HG02884 (cell line): ENCODE measurements at regions not wholly inside any gene's neighbourhood (a gene's known extent, or its start where the extent isn't known, plus 50 kb on each side); places are given as distances from the start of the nearest gene placed in this dataset.

Experiments used
- ATAC-seq: cut with Tn5 transposase; IDR thresholded peaks from one replicate; pipeline ENCODE4 v1.9.1; 2021; ENCODE audit warnings: mild to moderate bottlenecking, moderate library complexity; ENCODE audit not compliant: unreplicated experiment

DNA sequence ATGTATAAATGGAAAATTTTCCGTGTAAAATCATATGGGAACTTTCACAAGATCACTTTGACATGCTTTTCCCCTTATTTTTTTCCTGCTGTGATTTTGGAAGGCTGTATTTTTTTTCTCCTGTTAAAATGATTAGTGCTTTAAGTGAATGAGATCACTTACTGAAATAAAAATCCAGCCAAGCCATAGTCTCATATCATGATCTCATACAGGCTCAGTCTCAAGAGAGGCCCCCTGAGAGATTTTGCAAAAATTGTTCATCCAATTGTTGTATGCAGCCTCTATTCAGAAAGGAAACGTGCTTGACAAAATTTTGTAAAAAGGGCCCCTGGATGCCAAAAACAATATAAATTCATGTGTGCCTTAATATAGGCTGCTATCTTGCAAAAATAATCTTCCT is 528.2 kb downstream of the HDGFL1 start:
- no peak for ATAC-seq

DNA sequence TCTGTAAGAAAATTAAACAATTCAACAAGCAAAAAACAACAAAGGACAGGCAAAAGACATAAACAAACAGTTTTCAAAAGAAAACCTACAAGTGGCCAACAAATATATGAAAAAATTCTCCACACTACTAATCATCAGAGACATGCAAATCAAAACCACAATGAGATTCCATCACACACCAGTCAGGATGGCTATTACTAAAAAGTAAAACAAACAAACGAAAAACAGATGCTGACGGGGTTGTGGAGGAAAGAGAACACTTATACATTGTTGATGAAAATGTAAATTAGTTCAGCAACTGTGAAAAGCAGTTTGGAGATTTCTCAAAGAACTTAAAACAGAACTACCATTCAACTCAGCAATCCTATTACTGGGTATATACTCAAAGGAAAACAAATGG is 537.6 kb downstream of the HDGFL1 start:
- no peak for ATAC-seq

DNA sequence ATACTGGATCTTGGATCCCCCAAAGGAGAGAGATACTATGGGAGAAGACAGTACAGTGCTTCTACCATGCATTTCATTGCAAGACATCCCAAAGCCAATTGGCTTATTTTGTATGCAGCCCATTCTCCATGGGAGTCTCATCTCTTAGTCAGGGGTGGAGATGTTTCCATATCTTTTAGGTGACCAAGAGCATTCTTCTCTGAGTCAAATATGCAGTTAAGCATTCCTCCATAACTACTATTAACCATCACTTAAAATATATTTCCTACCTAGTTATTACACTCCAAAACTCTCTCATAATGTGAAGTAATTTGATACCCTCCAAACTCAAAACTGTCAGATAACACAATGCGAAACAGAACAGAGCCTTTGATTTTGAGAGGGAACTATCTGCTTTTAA is 542.6 kb downstream of the HDGFL1 start:
- ATAC-seq: no peak

DNA sequence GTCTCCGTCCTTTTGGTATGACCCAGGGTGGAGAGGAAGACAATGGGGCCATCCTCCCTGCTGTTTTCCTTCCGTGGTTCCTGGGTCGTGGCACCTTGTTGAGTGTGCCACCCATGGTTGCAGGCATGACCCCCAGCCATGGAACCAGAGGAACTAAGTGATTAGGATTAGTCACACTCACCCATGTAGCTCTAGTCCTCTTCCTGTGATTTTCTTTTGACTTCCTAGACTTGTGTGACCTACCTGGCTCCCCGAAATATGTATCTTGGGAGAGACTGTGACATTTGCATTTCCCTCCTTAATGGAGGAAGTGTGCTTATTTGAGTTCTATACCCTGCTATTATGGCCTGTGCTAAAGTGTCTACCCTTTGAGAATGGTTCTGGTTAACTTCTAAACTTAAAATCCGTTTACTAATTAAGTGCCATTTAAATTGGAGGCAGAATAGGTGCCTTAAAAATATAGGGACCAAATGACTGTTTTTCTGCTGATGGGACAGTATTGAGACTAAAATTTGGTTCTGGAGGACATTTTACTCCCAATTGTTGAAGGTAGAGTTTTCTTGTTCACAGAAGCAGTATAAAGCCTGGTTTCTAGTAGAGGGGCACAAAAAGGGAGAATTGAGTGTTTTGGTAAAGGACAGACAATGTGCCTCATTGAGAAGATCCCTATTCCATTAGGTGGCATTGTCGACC is 545.6 kb downstream of the HDGFL1 start:
- no peak for ATAC-seq

DNA sequence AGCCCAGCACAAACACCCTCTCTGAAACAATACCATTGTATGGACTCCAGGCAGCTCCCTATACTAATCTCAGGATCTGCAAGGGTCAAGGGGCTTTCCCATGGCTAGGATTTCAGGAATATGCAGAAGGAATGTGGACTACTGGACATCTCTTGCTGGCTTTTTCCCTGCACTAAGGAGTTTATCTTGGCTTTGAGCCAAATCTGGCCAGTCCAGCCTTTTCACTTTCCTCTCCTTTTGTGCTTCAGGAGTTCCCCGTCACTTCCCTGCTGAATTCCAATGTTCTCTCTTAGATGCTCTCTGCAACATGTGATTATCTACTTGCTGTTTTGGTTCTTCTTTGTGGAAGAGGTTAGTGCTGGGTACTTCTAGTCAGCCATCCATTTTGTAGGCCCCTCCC is 568.2 kb downstream of the HDGFL1 start:
- no peak for ATAC-seq

DNA sequence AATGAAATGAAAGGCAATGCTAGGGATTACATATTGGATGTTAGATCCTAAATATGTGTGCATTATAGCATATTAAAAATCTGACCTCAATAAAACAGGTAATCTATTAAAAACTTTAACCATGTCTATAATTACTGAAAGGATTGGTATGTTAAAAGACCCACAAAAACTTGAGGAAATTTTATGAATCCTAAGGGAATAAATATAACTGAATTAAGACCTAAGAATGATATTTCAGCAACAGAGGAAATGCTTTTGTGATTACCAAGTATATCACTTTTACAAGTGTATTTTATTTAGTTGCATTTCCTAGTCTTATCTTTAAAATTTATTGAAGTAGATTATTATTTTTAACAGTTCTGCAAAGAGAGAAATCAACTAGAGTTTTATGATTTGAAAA is 571.5 kb downstream of the HDGFL1 start:
- ATAC-seq: no peak

DNA sequence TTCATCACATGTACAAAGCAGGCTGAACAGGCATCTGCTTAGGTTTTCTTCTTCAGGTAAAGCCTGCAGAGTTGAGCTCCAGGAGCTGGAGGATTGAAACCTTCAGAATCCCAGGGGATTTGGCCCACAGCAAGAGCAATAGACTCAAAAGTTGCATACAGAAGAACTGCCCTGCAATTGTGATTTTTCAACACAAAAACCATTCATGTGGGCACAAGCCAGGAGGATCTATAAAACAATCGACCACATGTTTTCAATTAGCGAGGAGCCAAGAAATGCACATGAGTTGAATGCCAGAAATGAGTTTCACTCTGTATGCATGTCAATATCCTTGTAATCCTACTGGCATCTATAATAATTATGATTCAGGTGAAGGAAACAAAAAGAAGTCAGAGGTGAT is 576.4 kb downstream of the HDGFL1 start:
- no peak for ATAC-seq

DNA sequence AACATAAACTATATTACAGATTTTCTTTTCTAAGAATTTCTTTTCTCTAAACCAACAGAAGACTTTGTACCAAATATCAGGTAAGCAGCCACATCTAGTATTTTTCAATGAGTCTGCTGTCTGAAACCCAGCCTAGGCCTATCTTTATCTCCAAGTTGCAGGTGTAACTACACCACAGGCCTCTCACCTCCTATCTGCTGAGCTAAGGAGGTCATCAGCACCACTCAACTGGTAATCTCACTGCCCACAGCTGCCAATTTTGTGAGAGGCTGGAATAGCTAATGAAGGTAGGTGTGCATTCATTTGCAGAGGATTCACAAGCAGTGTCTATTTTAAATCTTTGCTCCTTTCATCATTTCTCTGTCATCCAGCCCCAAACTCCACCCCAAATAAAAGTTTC is 584.8 kb downstream of the HDGFL1 start:
- no peak for ATAC-seq

DNA sequence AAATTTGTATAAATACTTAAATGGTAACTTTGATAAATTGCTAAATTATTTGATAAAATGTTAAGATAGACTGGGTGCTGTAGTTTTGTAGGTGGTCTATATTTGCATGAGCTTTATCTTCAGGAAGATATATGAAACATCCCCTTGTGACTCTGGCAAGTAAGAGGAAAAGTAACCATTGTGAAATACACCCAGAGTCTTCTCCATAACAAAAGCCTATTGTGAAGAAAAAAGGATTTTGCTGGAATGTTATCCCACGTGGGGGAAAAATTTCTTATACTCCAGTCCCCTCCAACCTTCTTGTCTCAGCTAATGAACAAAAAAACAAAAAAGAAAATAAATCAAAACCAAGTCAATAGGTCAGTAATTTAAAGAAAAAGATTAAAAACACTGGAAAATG is 600.7 kb downstream of the HDGFL1 start:
- ATAC-seq: no peak

DNA sequence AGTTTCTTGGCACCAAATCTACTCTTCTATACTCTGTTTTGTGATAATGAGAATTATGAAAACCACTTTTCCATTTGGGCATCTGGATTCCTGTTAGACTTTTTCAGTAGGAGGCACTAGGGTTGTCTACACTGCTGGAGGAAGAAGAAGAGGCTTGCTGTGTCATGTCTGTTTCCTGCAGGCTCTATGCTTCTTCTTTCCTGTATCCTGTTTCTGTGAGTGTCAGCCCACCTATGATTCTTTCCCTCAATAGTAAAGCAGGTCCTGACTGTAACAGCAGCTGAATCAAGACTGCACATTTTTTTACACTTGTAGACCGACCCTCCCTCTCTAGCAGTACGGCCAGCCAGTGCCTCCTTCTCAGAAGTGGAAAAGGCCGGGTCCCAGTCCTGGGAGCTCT is 603.9 kb downstream of the HDGFL1 start:
- ATAC-seq: no peak

DNA sequence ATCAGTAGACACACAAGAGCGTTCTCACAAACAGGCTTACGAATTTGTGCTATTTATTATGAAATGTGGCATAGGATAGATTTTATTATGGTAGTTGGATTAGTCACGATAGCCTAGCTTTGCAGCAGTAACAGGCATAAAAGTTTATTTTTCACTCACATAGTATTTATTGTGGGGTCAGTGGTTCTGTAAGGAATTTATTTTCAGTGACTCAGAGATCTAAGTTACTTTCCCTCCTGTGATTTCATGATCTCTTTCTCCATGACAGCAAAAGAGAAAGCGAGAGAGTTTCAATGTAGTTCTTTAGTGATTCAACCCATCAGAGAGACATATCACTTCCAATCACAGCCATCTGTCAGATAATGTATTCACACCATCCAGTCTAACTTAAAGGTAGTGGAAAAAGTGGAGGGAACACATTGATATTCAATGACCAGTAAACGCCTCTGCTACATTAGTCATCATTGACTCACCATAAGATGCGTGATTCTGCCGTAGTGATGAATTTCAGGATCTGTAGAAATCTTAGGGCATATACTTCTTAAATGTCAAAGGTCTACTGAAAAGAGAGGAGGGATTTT is 605.5 kb downstream of the HDGFL1 start:
- ATAC-seq: no peak

DNA sequence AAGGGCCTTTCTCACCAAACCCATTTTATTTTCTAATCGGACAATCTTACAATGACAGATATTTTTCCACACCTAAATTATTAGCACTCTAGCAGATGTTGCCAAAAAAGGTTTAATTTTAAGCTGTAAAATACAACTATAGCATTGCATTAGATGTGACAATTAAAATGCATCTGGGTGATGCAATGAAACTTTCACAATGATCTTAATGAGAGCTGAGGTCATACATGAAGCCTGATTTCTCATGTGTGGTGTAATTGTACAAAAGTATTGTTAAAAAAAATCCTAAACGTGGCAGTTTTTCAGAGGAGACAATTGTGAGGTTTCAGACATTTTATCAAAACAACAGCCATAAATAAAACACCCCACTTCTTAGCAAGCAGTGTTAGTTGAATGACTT is 606.0 kb downstream of the HDGFL1 start:
- no peak for ATAC-seq

DNA sequence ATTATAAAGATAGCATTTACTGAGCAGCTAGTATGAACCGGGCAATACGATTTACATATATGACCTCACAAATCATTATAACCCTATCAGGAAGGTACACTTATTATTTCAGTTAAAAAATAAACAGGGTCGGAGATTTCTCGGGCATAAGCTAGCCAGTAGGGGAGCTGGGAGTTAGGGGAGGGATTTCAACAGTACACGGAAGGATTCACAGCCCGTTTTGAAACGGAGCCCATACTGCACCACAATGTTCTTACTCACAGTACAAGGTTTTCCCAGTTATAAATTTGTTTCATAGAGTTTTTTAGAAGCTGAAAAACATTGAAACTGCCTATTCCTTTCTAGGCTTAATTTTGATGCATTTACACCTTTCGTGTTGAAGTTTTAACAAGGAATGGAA is 607.1 kb downstream of the HDGFL1 start:
- no peak for ATAC-seq

DNA sequence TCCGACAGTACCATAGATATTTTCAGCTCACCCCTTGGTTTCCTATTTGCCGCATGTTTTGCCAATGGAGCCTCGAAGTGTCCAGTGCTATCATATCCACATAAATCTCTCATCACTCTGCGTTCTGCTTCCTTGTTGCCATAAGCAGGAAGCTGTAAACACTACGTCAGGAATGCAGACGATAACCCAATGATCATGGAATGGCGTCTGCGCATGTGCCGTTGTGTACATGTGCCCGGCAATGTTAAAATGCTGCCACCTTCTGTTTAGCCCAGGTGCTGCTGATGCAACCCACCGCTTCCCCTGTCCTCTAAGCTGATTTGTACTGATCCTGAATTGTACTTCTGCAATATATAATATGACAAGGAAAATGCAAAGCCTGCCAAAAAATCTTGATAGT is 607.5 kb downstream of the HDGFL1 start:
- ATAC-seq: no peak

DNA sequence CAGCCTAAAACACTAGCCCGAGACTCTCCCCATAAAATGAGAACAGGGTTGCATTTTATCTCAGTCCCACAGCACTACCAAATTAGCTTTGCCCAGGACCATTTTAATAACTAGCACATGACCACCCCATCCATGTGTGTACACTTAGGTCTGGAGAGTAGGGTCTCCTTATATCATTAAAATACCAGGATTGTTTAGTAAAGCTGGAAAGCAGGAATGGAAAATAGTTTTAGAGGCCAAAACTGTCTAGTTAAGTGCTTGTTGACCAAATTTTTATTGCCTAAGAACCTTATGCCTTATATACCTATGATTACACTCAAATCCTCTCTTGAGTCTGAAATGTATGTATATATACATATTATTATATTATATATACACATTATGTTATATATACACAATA is 608.4 kb downstream of the HDGFL1 start:
- ATAC-seq: no peak

DNA sequence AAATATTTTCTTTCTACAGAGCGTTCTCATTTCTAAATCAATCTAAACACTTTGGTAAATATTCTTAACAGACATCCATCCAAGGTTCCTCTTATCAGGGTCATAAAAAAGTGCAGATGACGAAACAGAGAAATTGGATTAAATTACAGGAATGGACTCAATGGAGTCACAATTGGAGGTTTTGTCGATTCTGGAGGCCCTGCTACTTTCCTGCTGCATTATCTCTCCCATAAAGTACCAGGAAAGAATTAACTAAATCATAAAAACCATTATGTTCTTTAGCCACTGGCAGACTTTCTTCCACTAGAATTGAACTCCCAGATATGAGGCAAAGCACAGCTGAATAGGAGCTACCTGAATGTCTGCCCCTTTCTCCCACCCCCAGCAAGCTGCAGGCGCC is 610.6 kb downstream of the HDGFL1 start:
- no peak for ATAC-seq

DNA sequence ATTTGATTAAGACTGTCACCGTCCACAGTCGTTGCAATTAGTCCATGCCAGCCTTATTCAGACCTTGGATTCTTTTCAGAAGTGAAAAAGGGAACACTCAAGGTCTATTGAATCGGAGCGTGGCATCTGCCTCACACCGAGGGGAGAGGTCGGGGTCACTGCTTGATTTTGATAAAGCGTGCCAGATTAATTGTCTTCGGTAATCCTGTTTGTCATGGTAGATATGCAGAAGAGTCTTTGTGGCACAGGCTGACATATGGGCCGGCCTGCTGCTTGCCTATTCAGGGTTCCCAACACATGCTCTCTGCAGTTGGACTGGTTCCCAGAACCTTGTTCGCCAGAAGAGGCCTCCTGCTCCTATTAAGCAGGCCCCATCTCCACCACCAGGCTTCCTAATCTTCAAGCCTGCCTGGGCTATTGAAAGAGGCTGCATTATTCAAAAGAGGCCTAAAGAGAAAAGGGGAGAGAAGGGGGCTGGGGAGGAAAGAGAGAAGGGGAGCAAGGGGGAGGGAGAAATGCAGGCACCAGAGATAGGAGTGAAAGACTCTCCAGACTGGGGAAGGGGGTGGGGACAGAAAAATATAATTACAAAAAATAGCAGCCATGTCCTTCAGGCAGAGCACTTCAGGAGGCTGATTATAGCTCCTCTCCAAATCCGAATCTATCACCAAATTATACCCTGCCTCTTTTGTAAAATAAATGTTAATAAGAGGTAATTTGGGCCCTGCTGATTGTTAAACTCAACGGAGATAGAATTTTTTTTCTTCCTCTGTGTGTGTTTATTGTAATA is 611.3 kb downstream of the HDGFL1 start:
- no peak for ATAC-seq

DNA sequence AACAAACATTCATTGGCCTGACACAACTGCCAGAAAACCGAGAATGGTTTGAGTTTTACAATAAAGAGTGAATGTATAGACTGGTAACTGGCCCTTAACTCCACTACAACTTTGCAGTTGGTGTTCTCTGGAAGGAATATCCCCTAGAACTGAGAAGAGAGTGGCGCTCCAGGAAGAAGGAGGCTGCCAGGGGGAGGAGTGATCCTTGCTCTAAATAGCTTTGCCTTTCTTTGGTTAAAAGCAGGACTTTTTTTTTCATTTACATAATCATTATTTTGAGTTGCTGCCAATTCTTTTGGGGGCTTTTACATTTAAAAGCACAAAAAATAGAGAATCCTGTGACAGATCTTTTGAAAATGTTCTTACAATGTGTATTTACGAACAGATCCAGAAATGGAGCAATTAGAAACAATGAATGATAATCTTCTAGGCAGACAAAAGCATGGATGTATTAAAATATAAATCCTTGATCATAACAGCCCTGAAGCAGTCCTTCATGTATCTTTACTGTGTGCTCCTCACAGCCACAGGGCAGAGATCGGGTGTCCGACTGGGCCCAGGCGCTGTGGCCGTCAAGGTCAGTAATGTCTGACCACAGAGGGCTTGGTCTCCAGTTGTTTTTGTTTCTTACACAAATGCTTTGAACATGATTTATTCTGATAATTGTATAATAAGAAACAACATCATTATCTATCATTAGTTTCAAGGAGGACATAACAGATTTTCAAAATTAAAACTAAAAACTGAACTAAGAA is 612.2 kb downstream of the HDGFL1 start:
- ATAC-seq: no peak

DNA sequence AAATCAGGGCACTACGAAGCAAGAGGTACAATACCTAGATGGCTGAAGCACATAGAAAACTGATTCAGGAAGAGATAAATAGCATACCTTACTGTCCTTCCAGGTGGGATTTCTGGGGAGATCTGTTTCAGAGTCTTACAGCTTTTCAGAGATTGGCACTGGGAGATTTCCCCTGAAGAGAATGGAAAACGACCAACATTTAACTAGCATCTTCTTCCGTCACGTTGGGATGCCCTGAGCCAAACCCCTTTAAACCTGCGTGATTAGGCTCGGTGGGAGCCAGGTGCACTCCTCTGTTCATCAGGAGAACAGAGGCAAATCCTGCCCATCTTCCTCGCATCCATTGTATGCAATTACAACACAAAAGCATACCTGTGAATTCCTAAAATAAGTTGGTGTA is 614.5 kb downstream of the HDGFL1 start:
- no peak for ATAC-seq

DNA sequence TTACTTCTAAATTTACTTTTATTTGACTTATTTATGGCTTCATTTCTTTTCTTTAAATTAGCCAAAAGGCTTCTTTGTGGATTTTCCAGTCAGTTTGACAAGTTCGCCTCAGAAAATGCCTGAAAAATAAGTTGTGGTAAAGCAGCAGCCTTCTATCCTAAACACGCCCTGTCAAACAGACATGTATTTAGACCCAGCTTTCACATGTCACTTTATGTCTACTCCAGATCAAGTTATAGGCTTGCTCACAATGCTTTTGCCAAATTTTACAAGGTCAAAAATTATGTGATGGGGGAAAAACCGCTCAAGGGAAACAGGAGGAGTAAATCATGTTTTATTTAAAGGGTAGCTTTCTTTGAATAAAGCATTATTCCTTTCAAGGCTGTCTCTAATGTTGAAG is 615.0 kb downstream of the HDGFL1 start:
- ATAC-seq: no peak

DNA sequence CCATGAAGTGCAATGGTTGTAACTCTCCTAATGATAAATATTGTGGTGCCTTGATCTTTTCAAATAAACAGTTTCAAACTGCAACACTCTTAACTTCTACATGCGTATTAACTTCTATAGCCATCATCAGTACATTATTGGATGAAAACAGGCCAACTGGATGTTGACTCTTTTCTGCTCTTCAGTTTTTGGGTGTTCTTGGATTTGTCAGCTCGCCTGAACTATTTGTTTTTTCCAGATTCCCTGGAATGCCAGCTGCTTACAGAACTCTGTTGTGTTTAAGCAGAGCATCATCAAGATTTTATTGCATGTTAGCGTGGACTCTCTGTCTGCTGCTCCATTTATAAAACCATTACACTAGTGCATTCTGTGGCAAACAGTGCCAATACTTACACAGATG is 626.1 kb downstream of the HDGFL1 start:
- ATAC-seq: no peak

DNA sequence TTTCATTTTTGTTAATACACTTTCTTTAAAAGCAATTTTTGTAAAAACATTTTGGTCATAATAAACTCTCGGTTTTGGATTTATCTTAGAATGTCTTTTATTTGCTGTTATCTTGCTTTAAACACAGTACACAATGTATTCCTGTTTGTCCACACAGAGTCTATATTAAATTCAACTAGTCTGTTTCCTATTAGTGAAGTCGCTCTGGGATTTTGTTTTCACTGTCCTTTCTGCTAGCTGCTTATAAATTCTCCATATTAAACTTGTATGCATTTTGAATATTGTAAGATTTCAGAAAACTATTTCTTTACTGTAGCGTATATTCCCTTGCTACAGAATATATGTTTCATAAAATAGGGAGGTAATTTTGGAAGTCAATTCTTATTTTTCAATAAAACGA is 630.2 kb downstream of the HDGFL1 start:
- ATAC-seq: no peak
